ENCODE measurements at regions not wholly inside any gene's neighbourhood (a gene's known extent, or its start where the extent isn't known, plus 50 kb on each side); places are given as distances from the start of the nearest gene placed in this dataset.

GRCh38 chr6:159505140-159505922 lies 187.7 kb downstream of the SOD2 start:
- TF ChIP-seq CTCF (IDR thresholded peaks at IDR 0.05) (no peak), POLR2A (IDR thresholded peaks at IDR 0.05) (no peak)
